H1 (cell line): ENCODE measurements at regions not wholly inside any gene's neighbourhood (a gene's known extent, or its start where the extent isn't known, plus 50 kb on each side); places are given as distances from the start of the nearest gene placed in this dataset.

Experiments
- CTCF ChIA-PET: fragments of 300-600 bp; sonication (Branson Sonifier 250); formaldehyde crosslinking; loops from one replicate; lab custom pipeline; 2021; ENCODE audit not compliant: partially characterized antibody; lab: Charles Lee
- POLR2A ChIA-PET: fragments of 300-600 bp; sonication (Branson Sonifier 250); formaldehyde crosslinking; loops from one replicate; lab custom pipeline; 2021; ENCODE audit warnings: inconsistent platforms; ENCODE audit not compliant: partially characterized antibody; lab: Charles Lee
- DNase-seq, 2 experiments: peaks; one replicate each; pipeline versions ENCODE4 v3.0.0 to v3.0.0-alpha.2; 2010 to 2022; ENCODE audit warnings: low spot score in 2 of 2, low read depth in 1 of 2, mixed read lengths in 1 of 2
- FAIRE-seq: peaks from 2 replicates; lab custom pipeline; 2011; peaks lifted over from hg19 to GRCh38; lab: Jason Lieb, UNC
- H2AFZ ChIP-seq: 2 replicates; pipeline ENCODE4 v1.8.1; 2012; ENCODE audit warnings: low read length, inconsistent platforms
- H2AK5ac ChIP-seq: 2 replicates; pipeline ENCODE4 v1.6.1; 2013; ENCODE audit warnings: low read depth, low read length
- H2BK120ac ChIP-seq: replicated peaks from 2 replicates; pipeline ENCODE3; 2013; ENCODE audit warnings: low read depth, low read length, inconsistent platforms
- H2BK12ac ChIP-seq: 2 replicates; pipeline ENCODE4 v1.6.1; 2013; ENCODE audit warnings: low read depth, low read length
- H2BK15ac ChIP-seq: 2 replicates; pipeline ENCODE4 v1.6.1; 2013; ENCODE audit warnings: low read length
- H2BK20ac ChIP-seq: 2 replicates; pipeline ENCODE4 v1.6.1; 2013; ENCODE audit warnings: low read length
- H2BK5ac ChIP-seq: 2 replicates; pipeline ENCODE4 v1.6.1; 2013; ENCODE audit warnings: low read depth, low read length
- H3K14ac ChIP-seq: 2 replicates; pipeline ENCODE4 v1.6.1; 2013; ENCODE audit warnings: inconsistent platforms; ENCODE audit not compliant: insufficient read length
- H3K18ac ChIP-seq: 2 replicates; pipeline ENCODE4 v1.6.1; 2013; ENCODE audit warnings: low read length; ENCODE audit errors: extremely low read depth
- H3K23ac ChIP-seq: 2 replicates; pipeline ENCODE4 v1.6.1; 2013; ENCODE audit warnings: inconsistent platforms; ENCODE audit not compliant: insufficient read length
- H3K23me2 ChIP-seq: 2 replicates; pipeline ENCODE4 v1.6.1; 2013; ENCODE audit warnings: low read depth, low read length
- H3K27ac ChIP-seq: 2 replicates; pipeline ENCODE4 v1.6.1; 2011; ENCODE audit warnings: low read depth, low read length, inconsistent platforms
- H3K27me3 ChIP-seq, 4 experiments: replicated peaks in 1 of 4; 1 replicate in 1 of 4; 2 replicates in 3 of 4; pipeline versions ENCODE4 v1.6.1 to v1.8.1; 2011 to 2013; ENCODE audit warnings: low read length in 3 of 4, mild to moderate bottlenecking in 3 of 4, inconsistent platforms in 2 of 4, mixed read lengths in 2 of 4, moderate library complexity in 1 of 4; ENCODE audit not compliant: control insufficient read depth in 3 of 4, insufficient read depth in 3 of 4; ENCODE audit errors: extremely low read depth in 1 of 4
- H3K36me3 ChIP-seq, 4 experiments: 2 replicates each; pipeline versions ENCODE4 v1.6.1 to v1.8.1; 2011 to 2013; ENCODE audit warnings: mild to moderate bottlenecking in 4 of 4, low read length in 3 of 4, moderate library complexity in 2 of 4, control low read depth in 1 of 4, inconsistent platforms in 1 of 4; ENCODE audit not compliant: insufficient read depth in 4 of 4, control insufficient read depth in 2 of 4
- H3K4ac ChIP-seq: replicated peaks from 2 replicates; pipeline ENCODE3; 2013; ENCODE audit warnings: low read length, low read depth, mixed read lengths, inconsistent platforms; ENCODE audit not compliant: insufficient read length
- H3K4me1 ChIP-seq, 4 experiments: replicated peaks in 1 of 4; 1 replicate in 1 of 4; 2 replicates in 3 of 4; pipeline versions ENCODE4 v1.6.1 to v1.8.1; 2011 to 2013; ENCODE audit warnings: low read length in 3 of 4, inconsistent platforms in 2 of 4, mixed read lengths in 1 of 4; ENCODE audit not compliant: insufficient read depth in 4 of 4, control insufficient read depth in 3 of 4
- H3K4me2 ChIP-seq, 2 experiments: 2 replicates each; pipeline versions ENCODE4 v1.6.1 to v1.8.1; 2011 to 2013; ENCODE audit warnings: low read depth in 2 of 2, low read length in 2 of 2, control low read depth in 1 of 2, inconsistent platforms in 1 of 2, mild to moderate bottlenecking in 1 of 2; ENCODE audit not compliant: insufficient read depth in 1 of 2
- H3K4me3 ChIP-seq, 4 experiments: fragments of 200-600, 300-600 bp in 1 of 4; sonication (generic), shearing (Covaris generic), sonication (Bioruptor Twin) in 1 of 4; 2 replicates each; pipeline versions ENCODE4 v1.5.1 to v1.8.1; 2011 to 2016; ENCODE audit warnings: low read length in 4 of 4, low read depth in 3 of 4, control low read depth in 2 of 4, inconsistent platforms in 2 of 4, mild to moderate bottlenecking in 2 of 4, mixed read lengths in 1 of 4, moderate library complexity in 1 of 4; ENCODE audit not compliant: insufficient read depth in 2 of 4; ENCODE audit errors: extremely low read depth in 1 of 4
- H3K56ac ChIP-seq: replicated peaks from 2 replicates; pipeline ENCODE3; 2013; ENCODE audit warnings: low read depth, mild to moderate bottlenecking, mixed read lengths, low read length, inconsistent platforms; ENCODE audit not compliant: insufficient read length
- H3K79me1 ChIP-seq: 2 replicates; pipeline ENCODE4 v1.6.1; 2013; ENCODE audit warnings: low read depth, low read length, control low read depth
- H3K79me2 ChIP-seq, 2 experiments: 2 replicates each; pipeline versions ENCODE4 v1.6.1 to v1.8.1; 2012 to 2013; ENCODE audit warnings: low read length in 2 of 2, mild to moderate bottlenecking in 2 of 2, inconsistent platforms in 1 of 2; ENCODE audit not compliant: insufficient read depth in 2 of 2, control insufficient read depth in 1 of 2
- H3K9ac ChIP-seq, 4 experiments: replicated peaks in 1 of 4; 1 replicate in 1 of 4; 2 replicates in 3 of 4; pipeline versions ENCODE4 v1.6.1 to v1.8.1; 2011 to 2013; ENCODE audit warnings: low read depth in 3 of 4, low read length in 3 of 4, control low read depth in 2 of 4, mild to moderate bottlenecking in 2 of 4, moderate library complexity in 2 of 4, inconsistent platforms in 1 of 4; ENCODE audit errors: extremely low read depth in 1 of 4
- H3K9me3 ChIP-seq, 2 experiments: 2 replicates each; pipeline versions ENCODE4 v1.6.1 to v1.8.1; 2012 to 2013; ENCODE audit warnings: mild to moderate bottlenecking in 2 of 2, moderate library complexity in 2 of 2, control low read depth in 1 of 2, inconsistent platforms in 1 of 2, low read depth in 1 of 2, low read length in 1 of 2, mixed read lengths in 1 of 2; ENCODE audit not compliant: insufficient read depth in 2 of 2
- H4K20me1 ChIP-seq, 2 experiments: replicated peaks in 1 of 2; 2 replicates each; pipeline versions ENCODE3 to v1.8.1; 2011 to 2013; ENCODE audit warnings: inconsistent platforms in 2 of 2, low read length in 2 of 2, mild to moderate bottlenecking in 1 of 2; ENCODE audit not compliant: insufficient read depth in 2 of 2, control insufficient read depth in 1 of 2
- H4K5ac ChIP-seq: 2 replicates; pipeline ENCODE4 v1.6.1; 2013; ENCODE audit warnings: low read length, low read depth, mixed read lengths, inconsistent platforms; ENCODE audit not compliant: insufficient read length
- H4K8ac ChIP-seq: 2 replicates; pipeline ENCODE4 v1.8.0; 2013; ENCODE audit warnings: mild to moderate bottlenecking, moderate library complexity, low read length, inconsistent platforms; ENCODE audit not compliant: insufficient read depth; ENCODE audit errors: extremely low read depth
- H4K91ac ChIP-seq: replicated peaks from 2 replicates; pipeline ENCODE3; 2013; ENCODE audit warnings: low read length, mixed read lengths, inconsistent platforms; ENCODE audit not compliant: insufficient read length
- CHD2 ChIP-seq: IDR thresholded peaks from 2 replicates; pipeline ENCODE4 v1.6.1; 2012; ENCODE audit warnings: low read length, improper control_type of control experiment
- CREB1 ChIP-seq: IDR thresholded peaks from 2 replicates; pipeline ENCODE4 v1.6.1; 2012; ENCODE audit warnings: inconsistent platforms
- EZH2 ChIP-seq: fragments of 200-600 bp; sonication (generic); IDR thresholded peaks from 2 replicates; pipeline ENCODE4 v1.7.1; 2012; ENCODE audit warnings: low read depth, mild to moderate bottlenecking, moderate library complexity, low read length, inconsistent platforms; ENCODE audit not compliant: severe bottlenecking
- FOSL1 ChIP-seq: IDR thresholded peaks from 2 replicates; pipeline ENCODE4 v1.6.1; 2011; ENCODE audit warnings: mild to moderate bottlenecking, low read depth, low read length, moderate library complexity; ENCODE audit not compliant: insufficient read depth
- JUN ChIP-seq: IDR thresholded peaks from 2 replicates; pipeline ENCODE4 v1.6.1; 2011; ENCODE audit warnings: low read depth, mild to moderate bottlenecking, improper control_type of control experiment, low read length
- KDM5A ChIP-seq: fragments of 200-600 bp; IDR thresholded peaks from 2 replicates; pipeline ENCODE4 v1.7.1; 2012; ENCODE audit warnings: mild to moderate bottlenecking, low read length, inconsistent platforms, mixed read lengths
- NRF1 ChIP-seq: IDR thresholded peaks from 2 replicates; pipeline ENCODE4 v1.6.1; 2011; ENCODE audit warnings: mild to moderate bottlenecking, low read depth, low read length, improper control_type of control experiment
- RNF2 ChIP-seq: fragments of 200-900, 300-1000 bp; sonication (generic); IDR thresholded peaks from 2 replicates; pipeline ENCODE4 v1.7.1; 2016; ENCODE audit warnings: borderline replicate concordance, low read depth, mild to moderate bottlenecking, antibody characterized with exemption, low read length; ENCODE audit not compliant: poor library complexity, severe bottlenecking; ENCODE audit errors: missing control alignments
- SIN3A ChIP-seq, 2 experiments: IDR thresholded peaks in 1 of 2; conservative IDR thresholded peaks in 1 of 2; 2 replicates each; pipeline ENCODE4 v1.6.1; 2011 to 2012; ENCODE audit warnings: low read length in 2 of 2, improper control_type of control experiment in 1 of 2, low read depth in 1 of 2, mild to moderate bottlenecking in 1 of 2
- SIRT6 ChIP-seq: IDR thresholded peaks from one replicate; pipeline ENCODE4 v1.7.1; 2012; ENCODE audit warnings: low read length, inconsistent platforms
- WGBS, 2 experiments: shearing (Covaris generic) in 1 of 2; methylation state at CpG; one replicate each; pipeline versions ENCODE4 v1.1.6 to v1.1.7; 2013 to 2015; ENCODE audit warnings: low lambda C conversion rate in 2 of 2, mixed read lengths in 2 of 2, inconsistent platforms in 1 of 2, low coverage in 1 of 2, missing lambda C conversion rate in 1 of 2; ENCODE audit not compliant: insufficient replicate concordance in 2 of 2, insufficient coverage in 1 of 2, insufficient read length in 1 of 2; ENCODE audit errors: extremely low coverage in 1 of 2, missing lambda C conversion rate in 1 of 2; 5-methylcytosine and 5-hydroxymethylcytosine counted together

DNA sequence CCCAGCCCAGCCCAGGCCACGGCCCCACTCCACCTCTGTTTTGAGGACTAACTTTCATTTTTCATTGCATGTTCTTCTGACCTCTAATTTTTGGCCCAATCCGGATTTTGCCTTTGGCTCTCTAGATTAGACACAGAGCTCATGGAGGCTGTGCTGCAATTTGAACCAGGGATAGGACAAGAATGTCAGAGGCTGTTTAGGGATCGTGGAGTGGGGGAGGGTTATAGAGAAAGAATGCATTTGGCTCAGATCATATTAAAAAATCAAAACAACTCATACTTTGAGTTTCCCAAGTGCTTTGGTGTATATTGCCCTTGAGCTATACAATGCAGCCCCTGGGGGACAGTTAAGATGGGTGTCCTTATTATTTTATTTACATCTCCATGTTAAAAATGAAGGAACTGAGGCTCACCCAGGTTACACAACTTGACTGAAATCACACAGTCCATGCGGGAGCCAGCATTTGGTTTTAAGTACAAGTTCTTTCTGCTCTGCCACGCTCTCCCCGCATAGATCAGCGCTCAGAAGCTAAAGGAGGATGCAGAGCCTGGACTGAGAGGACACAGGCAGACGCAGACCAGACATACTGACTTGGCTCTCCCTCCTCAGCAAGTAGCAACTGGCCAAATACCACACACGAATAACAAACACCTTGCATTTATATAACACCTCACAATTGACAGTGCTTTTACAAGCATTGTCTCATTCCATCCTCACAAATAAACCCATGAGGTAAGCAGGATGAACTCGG, 126.4 kb upstream of the RAI14 start:
- H2AFZ ChIP-seq: peak overlapping the region; percentile 1; the same call in 1 of the 2 replicates
- H4K5ac ChIP-seq: no peak overlapping the region
- H3K4me1 ChIP-seq: peaks cover 0 to 3% (median 1%) of the 10 kb centered on the region in 4 experiments; a peak in 2 of 7 replicates
- ChIA-PET POLR2A (interaction anchor here (0.7 kb wide), 1 partner anchor 8 kb away, joined by 3 read pairs; no protein-coding TSS in a partner anchor), CTCF (interaction anchor here (0.6 to 3.9 kb wide), 5 partner anchors 8 to 431 kb away, joined by 3 to 31 read pairs (median 4); no protein-coding TSS in a partner anchor)
- no peaks in the 10 kb centered on the region for H3K79me2 ChIP-seq
- no peak overlapping the region for H3K14ac ChIP-seq
- no peaks in the 10 kb centered on the region for H3K23me2 ChIP-seq
- H2BK20ac ChIP-seq: peak overlapping the region; percentile 89; the same call in 1 of the 2 replicates
- peak overlapping the region; percentile 64; the same call in 1 of the 2 replicates for H2BK12ac ChIP-seq
- no peak overlapping the region for H3K27ac ChIP-seq
- H3K36me3 ChIP-seq: no peaks in the 10 kb centered on the region
- no peaks in the 10 kb centered on the region for H3K27me3 ChIP-seq
- no peak overlapping the region for H3K9ac ChIP-seq
- no peaks in the 10 kb centered on the region for H3K9me3 ChIP-seq
- no peaks in the 10 kb centered on the region for H4K20me1 ChIP-seq
- H3K4me3 ChIP-seq: no peak overlapping the region
- no peaks in the 10 kb centered on the region for H3K79me1 ChIP-seq
- no peak overlapping the region for H3K18ac ChIP-seq
- no peak overlapping the region for H3K4me2 ChIP-seq
- H3K4ac ChIP-seq: no peak overlapping the region
- WGBS, 2 experiments: 91% methylated on average over 10 of the region's 10 CpGs; no CpG with 5 or more reads in 1 of the 2 experiments
- H2BK15ac ChIP-seq: peak overlapping the region; percentile 62; the same call in 1 of the 2 replicates
- H3K56ac ChIP-seq: no peak overlapping the region
- peak overlapping the region; percentile 28; the same call in 1 of the 2 replicates for H2BK5ac ChIP-seq
- no peak overlapping the region for H4K8ac ChIP-seq
- FAIRE-seq (no peak), DNase-seq (no peak)
- no peak overlapping the region for H2BK120ac ChIP-seq
- no peak overlapping the region for H2AK5ac ChIP-seq
- no peak overlapping the region for H3K23ac ChIP-seq
- H4K91ac ChIP-seq: no peak overlapping the region
- TF ChIP-seq EZH2 (no peak), SIRT6 (no peak), FOSL1 (no peak), NRF1 (no peak), KDM5A (no peak), CHD2 (no peak), JUN (no peak), SIN3A (conservative IDR thresholded peaks at IDR 0.05 in 1 of 2, IDR thresholded peaks at IDR 0.05 in 1 of 2; ENCODE audit: low read depth in 1 of 2, low read length in 2 of 2) (no peak), CREB1 (no peak), RNF2 (no peak)
